Fibroblast of lung (primary cell): ENCODE measurements at regions not wholly inside any gene's neighbourhood (a gene's known extent, or its start where the extent isn't known, plus 50 kb on each side); places are given as distances from the start of the nearest gene placed in this dataset.

Experiments
- CTCF ChIP-seq, 2 donors: IDR thresholded peaks in 1 of 2; conservative IDR thresholded peaks in 1 of 2; 1 replicate in 1 of 2; 2 replicates in 1 of 2; pipeline ENCODE4 v1.5.1; 2011 to 2012; ENCODE audit warnings: low read length in 2 of 2, control low read depth in 1 of 2, inconsistent platforms in 1 of 2, low read depth in 1 of 2, mild to moderate bottlenecking in 1 of 2
- EZH2 ChIP-seq: IDR thresholded peaks from 2 replicates; pipeline ENCODE4 v1.5.1; 2012; ENCODE audit warnings: low read length, control low read depth, mild to moderate bottlenecking; ENCODE audit errors: missing control alignments

- TF ChIP-seq CTCF (conservative IDR thresholded peaks at IDR 0.05 in 1 of 2, IDR thresholded peaks at IDR 0.05 in 1 of 2; ENCODE audit: low read depth in 1 of 2, low read length in 2 of 2) (no peak), EZH2 (no peak)
Observed at GRCh38 chr1:220356981-220357850, 85.0 kb upstream of the RAB3GAP2 start.
